ENCODE measurements at regions not wholly inside any gene's neighbourhood (a gene's known extent, or its start where the extent isn't known, plus 50 kb on each side); places are given as distances from the start of the nearest gene placed in this dataset.

DNA sequence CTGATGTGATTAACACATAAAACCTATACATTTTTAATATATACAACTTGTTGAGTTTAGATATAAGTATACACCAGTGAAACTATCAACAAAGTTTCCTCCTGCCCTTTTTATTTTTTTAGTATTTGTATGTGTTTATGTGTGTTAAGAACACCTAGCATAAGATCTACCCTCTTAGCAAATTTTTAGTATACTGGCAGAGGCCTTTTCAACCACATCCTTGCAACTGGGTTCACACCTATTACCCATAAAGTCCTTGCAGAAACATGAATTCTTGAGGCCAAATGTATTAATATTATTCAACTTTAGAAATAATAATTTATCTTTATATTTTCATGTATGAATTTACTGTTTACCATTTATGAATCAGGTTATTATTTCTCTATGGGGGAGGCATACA lies 119.7 kb upstream of the CRIM1 start:
- TF ChIP-seq, protein P1, sequence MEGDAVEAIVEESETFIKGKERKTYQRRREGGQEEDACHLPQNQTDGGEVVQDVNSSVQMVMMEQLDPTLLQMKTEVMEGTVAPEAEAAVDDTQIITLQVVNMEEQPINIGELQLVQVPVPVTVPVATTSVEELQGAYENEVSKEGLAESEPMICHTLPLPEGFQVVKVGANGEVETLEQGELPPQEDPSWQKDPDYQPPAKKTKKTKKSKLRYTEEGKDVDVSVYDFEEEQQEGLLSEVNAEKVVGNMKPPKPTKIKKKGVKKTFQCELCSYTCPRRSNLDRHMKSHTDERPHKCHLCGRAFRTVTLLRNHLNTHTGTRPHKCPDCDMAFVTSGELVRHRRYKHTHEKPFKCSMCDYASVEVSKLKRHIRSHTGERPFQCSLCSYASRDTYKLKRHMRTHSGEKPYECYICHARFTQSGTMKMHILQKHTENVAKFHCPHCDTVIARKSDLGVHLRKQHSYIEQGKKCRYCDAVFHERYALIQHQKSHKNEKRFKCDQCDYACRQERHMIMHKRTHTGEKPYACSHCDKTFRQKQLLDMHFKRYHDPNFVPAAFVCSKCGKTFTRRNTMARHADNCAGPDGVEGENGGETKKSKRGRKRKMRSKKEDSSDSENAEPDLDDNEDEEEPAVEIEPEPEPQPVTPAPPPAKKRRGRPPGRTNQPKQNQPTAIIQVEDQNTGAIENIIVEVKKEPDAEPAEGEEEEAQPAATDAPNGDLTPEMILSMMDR (IDR thresholded peaks at IDR 0.05; ENCODE audit: low read depth, low read length), result no peak

DNA sequence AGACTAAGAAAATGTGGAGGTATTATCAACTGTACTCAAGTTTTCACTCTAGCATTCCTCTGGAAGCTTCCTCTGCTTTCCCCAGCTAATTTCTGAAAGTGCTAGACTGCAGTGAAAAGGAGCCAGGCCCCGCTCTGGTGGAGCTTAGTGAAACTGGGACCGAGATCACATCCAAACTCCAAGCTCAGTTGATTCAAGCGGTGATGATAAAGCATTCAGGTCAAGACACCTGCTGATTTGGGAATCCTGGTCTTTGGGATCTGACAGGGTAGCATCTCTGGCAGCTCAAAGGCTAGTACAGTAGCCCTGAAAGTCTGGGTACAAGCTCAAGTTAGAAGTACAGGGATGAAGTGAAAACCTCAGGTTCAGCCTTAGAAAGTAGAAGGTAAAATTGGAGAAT lies 120.2 kb upstream of the CRIM1 start:
- DNase-seq (ENCODE audit: extremely low read depth, low read depth), result no peak

More for the DNA sequence above, 119.7 kb upstream of the CRIM1 start:
- DNase-seq (ENCODE audit: extremely low read depth, low read depth), result no peak

DNA sequence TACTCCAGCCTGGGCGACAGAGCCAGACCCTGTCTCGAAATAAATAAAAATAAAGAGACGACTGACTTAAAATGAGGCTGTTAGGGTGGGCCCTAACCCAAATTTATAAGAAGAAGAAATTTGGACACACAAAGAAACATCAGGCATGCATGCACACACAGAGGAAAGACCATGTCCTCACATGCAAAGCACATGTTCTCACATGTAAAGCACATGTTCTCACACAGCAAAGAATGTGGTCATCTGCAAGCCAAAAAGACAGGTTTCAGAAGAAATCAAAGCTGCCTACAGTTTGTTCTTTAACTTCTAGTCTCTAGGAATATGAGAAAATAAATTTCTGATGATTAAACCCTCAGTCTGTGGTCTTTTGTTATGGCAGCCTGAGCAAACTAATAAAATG lies 132.3 kb upstream of the CRIM1 start:
- TF ChIP-seq, protein P1 (IDR thresholded peaks at IDR 0.05; ENCODE audit: low read depth, low read length), result no peak
- no peak for DNase-seq (ENCODE audit: extremely low read depth, low read depth)

More for the DNA sequence above, 120.2 kb upstream of the CRIM1 start:
- TF ChIP-seq, protein P1 (IDR thresholded peaks at IDR 0.05; ENCODE audit: low read depth, low read length), result no peak

DNA sequence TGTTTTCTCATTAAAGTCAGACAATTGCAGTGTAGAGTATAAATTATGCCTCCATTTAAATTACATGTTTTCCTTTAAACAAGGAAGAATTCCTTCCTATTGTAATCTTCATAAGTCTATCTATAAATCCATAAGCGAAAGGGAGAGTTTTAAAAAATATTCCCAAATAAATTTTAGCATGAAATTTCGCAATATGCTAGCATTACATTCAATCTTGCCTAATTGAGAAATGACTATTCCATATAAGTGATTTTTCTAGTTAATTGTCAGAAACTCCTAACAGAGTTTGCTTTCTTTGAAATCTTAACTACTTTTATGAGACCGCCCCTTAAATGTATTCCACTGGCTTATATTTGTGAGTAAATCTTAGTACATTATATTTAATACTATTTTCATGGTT lies 133.1 kb upstream of the CRIM1 start:
- TF ChIP-seq, protein P1 (IDR thresholded peaks at IDR 0.05; ENCODE audit: low read depth, low read length), result no peak
- no peak for DNase-seq (ENCODE audit: extremely low read depth, low read depth)

DNA sequence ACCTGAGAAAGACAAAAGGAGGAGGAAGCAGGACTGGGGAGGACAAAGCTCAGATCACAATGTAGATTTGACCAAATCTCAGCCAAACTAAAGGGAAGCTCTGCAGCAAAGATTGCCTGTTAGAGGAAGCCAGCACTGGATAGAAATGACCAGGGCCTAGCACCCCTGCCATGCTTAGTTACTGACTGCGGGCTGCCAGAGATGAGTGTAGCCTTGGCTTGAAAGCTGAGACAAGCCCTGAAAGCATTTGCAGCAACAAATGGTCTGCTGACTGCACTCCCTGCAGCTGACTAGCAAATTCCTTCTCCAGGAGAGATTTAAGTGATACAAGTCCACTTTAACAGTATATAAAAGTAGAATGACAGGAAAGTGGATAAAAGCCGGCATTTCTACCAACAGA lies 140.9 kb upstream of the CRIM1 start:
- no peak for DNase-seq (ENCODE audit: extremely low read depth, low read depth)
- TF ChIP-seq, protein P1 (IDR thresholded peaks at IDR 0.05; ENCODE audit: low read depth, low read length), result no peak

DNA sequence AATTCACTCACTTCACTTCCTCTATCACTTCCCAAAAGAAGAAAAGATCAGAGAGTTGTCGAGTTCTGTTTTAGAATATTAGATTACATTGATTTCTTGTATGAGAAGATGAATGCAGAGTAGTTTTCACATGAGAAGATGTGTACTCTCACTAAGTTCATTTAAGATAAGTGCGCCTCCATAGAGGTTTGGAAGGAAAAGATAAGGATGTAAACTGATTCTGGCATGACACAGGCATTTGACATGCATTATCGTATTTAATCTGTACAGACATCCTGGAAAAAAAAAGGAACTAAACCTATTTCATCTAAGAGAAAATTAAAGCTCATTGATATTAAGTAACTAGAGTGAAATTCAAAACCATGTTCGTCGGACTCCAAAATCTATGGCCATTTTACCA lies 152.2 kb upstream of the CRIM1 start:
- no peak for DNase-seq (ENCODE audit: extremely low read depth, low read depth)
- TF ChIP-seq, protein P1 (IDR thresholded peaks at IDR 0.05; ENCODE audit: low read depth, low read length), result no peak

DNA sequence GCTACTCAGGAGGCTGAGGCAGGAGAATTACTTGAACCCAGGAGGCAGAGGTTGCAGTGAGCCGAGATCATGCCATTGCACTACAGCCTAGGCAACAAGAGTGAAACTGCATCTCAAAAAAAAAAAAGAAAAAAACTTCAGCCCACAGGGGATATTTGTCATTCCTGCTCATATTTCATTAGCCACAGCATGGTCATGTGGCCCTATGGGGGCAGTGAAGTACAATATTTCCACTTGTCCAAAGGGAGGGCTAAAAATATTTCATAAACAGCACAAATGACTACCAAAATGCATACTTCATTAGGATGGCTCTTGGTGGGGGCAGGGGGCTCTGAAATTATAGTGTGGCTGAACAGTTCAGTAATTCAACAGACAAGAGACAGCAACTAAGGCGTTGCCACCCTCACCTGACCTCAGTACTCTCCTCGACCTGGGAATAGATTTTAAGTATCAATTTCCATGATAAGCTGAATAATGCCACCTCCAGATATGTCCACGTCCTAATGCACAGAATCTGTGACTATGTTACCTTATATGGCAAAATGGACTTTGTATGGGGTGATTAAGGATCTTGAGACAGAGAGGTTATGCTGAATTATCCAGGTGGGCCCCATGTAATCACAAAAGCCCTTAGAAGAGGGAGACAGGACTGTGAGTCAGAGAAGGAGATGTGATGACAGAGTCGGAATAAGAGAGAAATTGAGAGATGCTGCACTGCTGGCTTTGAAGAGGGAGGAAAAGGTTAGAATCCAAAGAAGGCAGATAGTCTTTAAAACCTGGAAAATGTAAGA lies 158.2 kb upstream of the CRIM1 start:
- TF ChIP-seq, protein P1 (IDR thresholded peaks at IDR 0.05; ENCODE audit: low read depth, low read length), result no peak
- DNase-seq (ENCODE audit: extremely low read depth, low read depth), result no peak
